ENCODE measurements at regions not wholly inside any gene's neighbourhood (a gene's known extent, or its start where the extent isn't known, plus 50 kb on each side); places are given as distances from the start of the nearest gene placed in this dataset.

DNA sequence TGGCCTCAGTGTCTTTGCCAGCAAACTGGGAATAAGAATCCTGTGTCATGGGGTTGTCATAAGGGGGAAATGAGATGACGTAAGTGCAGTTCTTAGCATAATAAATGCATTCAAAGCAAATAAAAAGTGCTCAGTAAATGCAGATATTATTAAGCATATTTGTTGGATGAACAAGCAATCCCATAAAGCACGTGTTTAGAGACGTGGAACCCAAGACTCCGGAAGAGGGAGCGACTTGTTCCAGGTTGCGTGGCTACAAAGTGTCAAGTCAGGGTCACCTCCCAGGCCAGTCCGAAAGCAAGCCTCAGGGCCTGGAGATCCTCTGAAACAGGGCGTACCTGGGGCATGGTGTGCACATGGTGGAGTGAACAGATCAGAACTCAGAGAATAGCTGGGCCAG lies 58.0 kb upstream of the LAPTM5 start:
- Histone ChIP-seq H3K27me3 (peaks cover 100% of the 10 kb centered on the region), H3K27ac (no peak overlapping the region), H3K4me1 (ENCODE audit: control insufficient read depth in 1 of 2, insufficient read depth in 1 of 2, low read depth in 1 of 2, low read length in 1 of 2) (no peaks in the 10 kb centered on the region), H3K9me3 (no peaks in the 10 kb centered on the region), H3K36me3 (no peaks in the 10 kb centered on the region), H3K4me3 (ENCODE audit: low read depth in 1 of 2, low read length in 1 of 2) (no peak overlapping the region)
- TF ChIP-seq, protein P1, sequence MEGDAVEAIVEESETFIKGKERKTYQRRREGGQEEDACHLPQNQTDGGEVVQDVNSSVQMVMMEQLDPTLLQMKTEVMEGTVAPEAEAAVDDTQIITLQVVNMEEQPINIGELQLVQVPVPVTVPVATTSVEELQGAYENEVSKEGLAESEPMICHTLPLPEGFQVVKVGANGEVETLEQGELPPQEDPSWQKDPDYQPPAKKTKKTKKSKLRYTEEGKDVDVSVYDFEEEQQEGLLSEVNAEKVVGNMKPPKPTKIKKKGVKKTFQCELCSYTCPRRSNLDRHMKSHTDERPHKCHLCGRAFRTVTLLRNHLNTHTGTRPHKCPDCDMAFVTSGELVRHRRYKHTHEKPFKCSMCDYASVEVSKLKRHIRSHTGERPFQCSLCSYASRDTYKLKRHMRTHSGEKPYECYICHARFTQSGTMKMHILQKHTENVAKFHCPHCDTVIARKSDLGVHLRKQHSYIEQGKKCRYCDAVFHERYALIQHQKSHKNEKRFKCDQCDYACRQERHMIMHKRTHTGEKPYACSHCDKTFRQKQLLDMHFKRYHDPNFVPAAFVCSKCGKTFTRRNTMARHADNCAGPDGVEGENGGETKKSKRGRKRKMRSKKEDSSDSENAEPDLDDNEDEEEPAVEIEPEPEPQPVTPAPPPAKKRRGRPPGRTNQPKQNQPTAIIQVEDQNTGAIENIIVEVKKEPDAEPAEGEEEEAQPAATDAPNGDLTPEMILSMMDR (IDR thresholded peaks at IDR 0.05): no peak

DNA sequence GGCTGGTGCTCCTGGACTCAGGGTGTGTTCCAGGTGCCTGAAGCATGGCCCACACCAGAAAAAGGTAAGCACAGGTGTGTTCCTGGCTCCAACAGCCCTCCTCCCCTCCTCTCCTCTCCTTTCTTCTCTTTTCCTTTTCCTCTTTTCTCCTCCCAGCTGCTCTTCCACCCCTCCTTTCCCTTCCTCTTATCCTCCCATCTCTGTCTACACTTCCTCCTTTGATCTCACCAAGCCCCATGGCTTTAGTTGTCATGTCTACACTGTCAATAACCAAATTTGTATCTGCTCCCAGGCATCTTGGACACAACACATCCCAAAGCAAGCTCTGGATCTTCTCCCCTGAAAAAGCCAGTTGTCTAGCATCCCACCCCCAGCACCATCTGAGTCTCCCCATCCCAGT lies 56.7 kb upstream of the LAPTM5 start:
- no peak overlapping the region for H3K27ac ChIP-seq
- no peaks in the 10 kb centered on the region for H3K4me1 ChIP-seq (ENCODE audit: control insufficient read depth in 1 of 2, insufficient read depth in 1 of 2, low read depth in 1 of 2, low read length in 1 of 2)
- no peaks in the 10 kb centered on the region for H3K36me3 ChIP-seq
- H3K4me3 ChIP-seq (ENCODE audit: low read depth in 1 of 2, low read length in 1 of 2): no peak overlapping the region
- H3K27me3 ChIP-seq: peaks cover 100% of the 10 kb centered on the region
- no peaks in the 10 kb centered on the region for H3K9me3 ChIP-seq
- TF ChIP-seq, protein P1 (IDR thresholded peaks at IDR 0.05): no peak

DNA sequence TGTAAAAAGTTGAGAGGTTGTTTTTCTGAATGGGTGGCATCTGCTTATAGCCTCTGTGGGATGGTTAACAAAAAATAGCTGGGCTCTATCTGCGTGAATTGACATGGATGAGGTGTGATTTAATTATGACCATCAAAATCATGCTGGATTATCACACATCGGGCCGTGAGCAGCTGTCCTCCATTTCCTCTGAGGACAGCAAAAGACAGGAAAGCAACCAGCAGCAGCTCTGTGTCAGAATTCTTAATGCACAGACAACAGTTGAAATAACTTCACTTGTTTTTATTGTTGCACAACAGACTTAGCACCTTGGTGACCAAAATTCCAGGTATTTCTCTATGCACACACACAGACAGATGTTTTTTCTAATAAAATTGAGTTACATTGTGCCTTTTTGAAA lies 54.5 kb upstream of the LAPTM5 start:
- no peaks in the 10 kb centered on the region for H3K9me3 ChIP-seq
- TF ChIP-seq, protein P1 (IDR thresholded peaks at IDR 0.05): no peak
- H3K27me3 ChIP-seq: peaks cover 100% of the 10 kb centered on the region
- no peaks in the 10 kb centered on the region for H3K4me1 ChIP-seq (ENCODE audit: control insufficient read depth in 1 of 2, insufficient read depth in 1 of 2, low read depth in 1 of 2, low read length in 1 of 2)
- H3K4me3 ChIP-seq (ENCODE audit: low read depth in 1 of 2, low read length in 1 of 2): no peak overlapping the region
- H3K36me3 ChIP-seq: no peaks in the 10 kb centered on the region
- H3K27ac ChIP-seq: no peak overlapping the region

DNA sequence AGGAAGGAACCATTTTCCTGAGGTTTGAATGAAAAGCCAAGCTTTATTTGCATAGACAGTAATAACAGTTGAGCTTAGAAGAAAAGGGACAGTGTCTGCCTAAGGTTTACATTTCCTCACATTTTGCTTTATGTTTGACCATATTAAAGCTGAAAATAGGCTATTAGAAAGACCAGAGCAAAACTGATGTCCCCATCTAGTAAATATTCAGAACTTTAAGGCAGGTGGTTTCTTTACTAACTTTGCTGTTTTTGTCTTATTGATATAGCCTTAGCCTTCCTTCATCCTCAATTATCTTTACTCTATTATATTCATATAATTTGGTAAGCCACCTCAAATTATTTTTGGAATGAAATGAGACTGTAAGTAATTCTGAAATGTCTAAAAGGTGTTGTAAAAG lies 53.6 kb upstream of the LAPTM5 start:
- no peaks in the 10 kb centered on the region for H3K4me1 ChIP-seq (ENCODE audit: control insufficient read depth in 1 of 2, insufficient read depth in 1 of 2, low read depth in 1 of 2, low read length in 1 of 2)
- H3K36me3 ChIP-seq: no peaks in the 10 kb centered on the region
- no peak overlapping the region for H3K4me3 ChIP-seq (ENCODE audit: low read depth in 1 of 2, low read length in 1 of 2)
- H3K27ac ChIP-seq: no peak overlapping the region
- peaks cover 100% of the 10 kb centered on the region for H3K27me3 ChIP-seq
- TF ChIP-seq, protein P1 (IDR thresholded peaks at IDR 0.05): no peak
- no peaks in the 10 kb centered on the region for H3K9me3 ChIP-seq

- Histone ChIP-seq H3K4me3 (ENCODE audit: low read depth in 1 of 2, low read length in 1 of 2) (no peak overlapping the region), H3K27ac (no peak overlapping the region), H3K27me3 (peaks cover 100% of the 10 kb centered on the region), H3K9me3 (no peaks in the 10 kb centered on the region), H3K4me1 (ENCODE audit: control insufficient read depth in 1 of 2, insufficient read depth in 1 of 2, low read depth in 1 of 2, low read length in 1 of 2) (no peaks in the 10 kb centered on the region), H3K36me3 (no peaks in the 10 kb centered on the region)
- TF ChIP-seq, protein P1 (IDR thresholded peaks at IDR 0.05): no peak
Measured at GRCh38 chr1:30810416-30811080, 53.0 kb upstream of the LAPTM5 start.
